Fibroblast of skin of right quadriceps (primary cell): ENCODE measurements at regions not wholly inside any gene's neighbourhood (a gene's known extent, or its start where the extent isn't known, plus 50 kb on each side); places are given as distances from the start of the nearest gene placed in this dataset.
"Not testable (repeated sequence)": the region's sequence is repeated elsewhere in the genome, so short reads cannot be mapped to it uniquely, and the experiment has no call there.

Experiments
- DNase-seq: peaks from one replicate; pipeline ENCODE4 v3.0.0-alpha.2; 2013

DNA sequence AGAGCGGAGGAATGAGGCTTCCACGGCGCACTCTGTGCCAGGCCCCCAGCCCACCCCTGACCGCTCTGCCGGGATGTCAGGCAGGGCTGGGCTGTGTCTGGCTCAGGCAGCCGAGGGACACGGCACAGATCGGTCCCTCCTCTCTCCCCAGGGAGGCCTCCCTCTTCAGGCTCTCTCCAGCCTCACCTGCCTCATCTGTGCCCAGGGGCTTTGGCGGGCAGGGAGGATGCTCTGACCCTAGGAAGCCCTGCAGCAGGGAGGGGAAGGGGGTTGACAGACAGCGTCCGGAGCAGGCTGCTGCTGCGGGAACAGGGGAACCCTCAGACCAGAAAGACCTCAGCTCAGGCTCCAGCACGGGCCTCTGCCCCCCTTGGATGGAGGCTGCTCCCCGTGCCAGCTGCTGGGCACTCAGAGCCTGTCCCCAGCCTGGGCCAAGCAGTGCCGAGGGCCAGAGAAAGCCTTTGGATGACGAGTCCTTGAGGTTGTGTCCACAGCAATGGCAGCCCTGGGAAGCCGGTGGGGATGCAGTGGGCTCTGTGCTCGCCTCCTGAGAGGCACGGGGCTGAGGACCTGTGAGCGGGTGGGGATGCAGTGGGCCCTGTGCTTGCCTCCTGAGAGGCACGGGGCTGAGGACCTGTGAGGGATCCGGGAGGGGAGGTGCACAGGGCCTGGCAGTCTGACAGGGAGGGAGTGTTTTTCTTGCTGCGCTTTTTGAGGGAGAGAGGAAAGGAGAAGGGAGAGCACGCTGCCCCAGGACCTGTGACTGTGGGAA, 66.9 kb downstream of the FOXL3 start:
- no peak for DNase-seq

DNA sequence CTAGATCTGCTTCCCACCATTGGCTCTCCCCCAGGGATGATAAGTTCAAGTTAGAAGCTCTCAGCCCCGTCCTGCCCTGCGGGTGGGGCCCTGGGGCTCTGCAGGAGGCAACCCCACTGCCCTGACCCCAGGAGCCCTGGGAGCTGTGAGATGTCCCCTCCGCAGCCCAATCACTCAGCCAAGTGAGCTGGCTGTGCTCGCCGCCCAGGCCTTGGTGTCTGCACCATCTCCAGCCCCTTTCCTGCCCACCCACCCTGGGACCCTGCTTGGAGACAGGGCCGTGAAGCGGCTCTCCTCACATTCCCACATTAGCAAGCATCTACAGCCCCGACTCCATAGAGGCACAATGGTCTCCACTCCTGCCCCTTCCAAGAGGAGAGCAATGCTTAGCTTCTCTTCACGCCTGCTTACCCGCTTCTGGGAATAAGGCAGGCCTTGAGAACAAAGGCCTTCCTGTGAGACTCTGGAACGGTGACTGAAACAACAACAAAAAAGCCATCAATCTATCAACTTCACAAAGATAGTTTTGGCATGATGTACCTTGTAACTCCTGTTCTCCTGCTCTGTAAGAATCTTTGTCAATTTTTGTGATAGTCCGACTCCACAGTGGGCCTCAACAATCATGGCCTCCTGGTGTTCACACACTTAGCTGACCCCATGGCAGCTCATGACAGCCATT, 67.7 kb downstream of the FOXL3 start:
- DNase-seq: no peak

DNA sequence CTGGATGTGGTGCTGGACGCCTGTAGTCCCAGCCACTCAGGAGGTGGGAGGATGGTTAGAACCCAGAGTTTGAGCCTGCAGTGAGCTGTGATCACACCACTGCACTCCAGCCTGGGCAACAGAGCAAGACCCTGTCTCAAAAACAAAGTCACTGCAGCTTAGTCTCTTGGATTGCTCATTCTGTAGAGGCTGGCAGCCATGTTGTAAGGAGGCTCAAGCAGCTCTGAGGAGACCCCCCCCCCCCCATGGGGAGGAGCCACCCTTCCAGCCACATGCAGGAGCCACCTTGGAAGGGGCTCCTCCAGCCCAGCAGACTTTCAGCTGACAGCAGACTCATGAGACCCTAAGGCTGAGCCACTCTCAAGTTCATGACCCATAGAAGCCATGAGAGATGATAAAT, 68.4 kb downstream of the FOXL3 start:
- no peak for DNase-seq

DNA sequence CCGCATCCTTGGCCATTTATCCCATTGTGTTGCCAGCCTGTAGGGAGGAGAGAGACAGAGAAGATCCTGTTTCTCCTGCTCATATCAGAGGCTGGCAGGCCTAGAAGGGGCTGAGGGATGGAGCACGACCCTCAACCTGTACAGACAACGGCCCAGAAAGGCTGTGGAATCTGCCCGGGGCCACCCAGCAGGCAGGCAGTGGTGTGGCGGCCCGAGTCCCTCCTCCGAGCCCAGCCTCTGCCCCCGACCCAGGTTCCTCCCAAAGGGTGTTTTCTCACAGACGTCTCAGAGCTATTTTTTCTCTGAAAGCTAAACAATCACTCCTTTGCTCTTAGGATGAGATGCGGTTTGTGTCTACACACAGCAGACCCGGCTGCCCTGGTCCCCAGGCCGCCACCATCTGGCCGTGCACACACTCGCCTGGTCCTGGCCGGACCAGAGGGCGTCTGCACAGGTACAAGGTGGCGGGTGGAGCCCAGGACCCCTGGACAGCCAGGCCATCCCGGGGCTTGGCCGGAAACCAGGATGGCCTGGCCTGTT, 69.3 kb downstream of the FOXL3 start:
- no peak for DNase-seq

DNA sequence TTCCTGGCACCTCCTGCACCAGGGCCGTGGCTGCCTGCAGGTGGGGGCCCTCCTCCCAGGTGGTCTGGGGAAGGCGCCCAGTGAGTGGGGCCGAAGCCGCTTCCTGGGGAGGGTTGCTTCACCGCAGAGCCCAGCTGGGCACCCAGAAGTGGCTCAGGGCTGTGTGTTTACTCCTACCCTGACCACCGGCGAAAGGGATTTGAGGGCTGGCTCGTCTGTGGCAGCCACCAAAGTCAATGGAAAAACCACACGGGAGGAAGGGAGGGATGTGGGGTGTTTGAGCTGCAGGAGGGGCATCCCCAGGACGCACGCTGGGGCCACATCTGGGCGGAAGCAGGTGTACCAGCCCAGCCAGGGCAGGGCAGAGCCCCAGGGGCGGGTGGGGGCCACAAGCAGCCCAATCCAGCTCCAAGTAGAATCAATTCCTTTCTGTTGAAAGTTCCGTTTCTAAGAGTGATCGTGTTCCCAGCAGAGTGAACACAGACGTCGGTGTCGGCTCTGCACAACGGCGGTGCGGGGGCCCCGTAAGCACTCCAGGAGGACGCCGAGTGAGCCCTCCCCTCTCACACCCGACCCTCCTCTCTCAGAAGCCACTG, 69.9 kb downstream of the FOXL3 start:
- no peak for DNase-seq

DNA sequence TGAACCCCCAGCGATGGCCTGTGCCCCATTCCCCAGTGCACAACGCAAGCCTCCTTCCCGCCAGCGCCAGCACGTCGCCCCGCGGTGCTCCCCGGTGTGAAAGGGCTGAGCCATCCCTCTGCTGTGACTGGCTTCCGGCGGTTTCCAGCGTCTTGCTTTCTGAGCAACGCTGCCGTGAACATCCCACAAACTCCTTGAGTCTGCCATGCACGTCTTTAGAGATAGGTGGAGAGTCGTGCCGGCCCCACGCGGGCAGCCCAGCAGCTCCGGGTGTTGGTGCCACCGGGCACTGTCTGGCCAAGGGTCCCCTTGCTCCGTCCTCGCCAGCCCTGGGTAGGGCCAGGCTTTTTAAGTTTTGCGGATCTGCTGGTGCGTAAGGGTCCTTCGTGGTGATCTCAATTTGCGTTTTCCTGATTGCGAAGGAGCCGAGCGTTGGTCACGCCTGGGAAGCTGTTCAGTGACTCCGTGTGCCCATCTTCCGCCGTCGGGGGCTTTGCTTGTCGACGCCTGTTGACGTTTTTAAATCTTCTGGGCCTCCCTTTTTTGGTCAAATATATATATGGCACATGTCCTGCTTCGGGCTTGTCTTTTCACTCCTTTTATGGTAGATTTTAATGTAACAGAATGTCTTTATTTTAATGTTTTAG, 70.6 kb downstream of the FOXL3 start:
- no peak for DNase-seq

DNA sequence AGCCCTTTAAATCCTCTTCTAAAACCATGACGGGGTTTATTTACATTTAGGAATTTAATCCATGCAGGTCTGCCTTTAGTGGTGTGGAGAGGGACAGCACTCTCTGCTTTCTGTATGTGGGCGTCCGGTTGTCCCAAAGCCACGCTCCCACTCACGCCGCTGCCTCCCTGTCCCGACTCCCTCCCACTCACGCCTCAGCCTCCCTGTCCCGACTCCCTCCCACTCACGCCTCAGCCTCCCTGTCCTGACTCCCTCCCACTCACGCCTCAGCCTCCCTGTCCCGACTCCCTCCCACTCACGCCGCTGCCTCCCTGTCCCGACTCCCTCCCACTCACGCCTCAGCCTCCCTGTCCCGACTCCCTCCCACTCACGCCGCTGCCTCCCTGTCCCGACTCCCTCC, 71.2 kb downstream of the FOXL3 start:
- DNase-seq: not testable (repeated sequence)

DNA sequence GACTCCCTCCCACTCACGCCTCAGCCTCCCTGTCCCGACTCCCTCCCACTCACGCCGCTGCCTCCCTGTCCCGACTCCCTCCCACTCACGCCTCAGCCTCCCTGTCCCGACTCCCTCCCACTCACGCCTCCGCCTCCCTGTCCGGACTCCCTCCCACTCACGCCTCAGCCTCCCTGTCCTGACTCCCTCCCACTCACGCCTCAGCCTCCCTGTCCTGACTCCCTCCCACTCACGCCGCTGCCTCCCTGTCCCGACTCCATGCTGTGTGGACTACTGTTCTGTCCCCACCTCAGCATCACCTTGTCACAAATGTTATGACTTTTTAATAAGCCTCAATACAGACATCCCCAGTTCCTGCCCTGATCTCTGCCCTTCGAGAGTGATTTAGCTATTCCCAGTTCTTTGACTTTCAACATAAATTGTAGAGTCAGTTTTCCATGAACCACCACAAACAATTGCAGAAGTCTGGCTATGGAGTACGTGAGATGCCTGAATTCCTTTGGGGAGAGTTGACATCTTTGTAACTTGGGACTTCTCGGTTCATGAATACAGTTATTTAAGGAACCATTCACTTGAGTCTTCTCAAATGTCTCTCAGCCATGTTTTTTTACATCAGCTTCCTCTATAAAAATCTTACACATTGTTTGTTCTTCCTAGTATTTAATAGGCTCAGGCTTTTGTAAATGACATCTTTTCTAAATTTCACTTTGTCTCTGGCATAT, 71.9 kb downstream of the FOXL3 start:
- DNase-seq: no peak

DNA sequence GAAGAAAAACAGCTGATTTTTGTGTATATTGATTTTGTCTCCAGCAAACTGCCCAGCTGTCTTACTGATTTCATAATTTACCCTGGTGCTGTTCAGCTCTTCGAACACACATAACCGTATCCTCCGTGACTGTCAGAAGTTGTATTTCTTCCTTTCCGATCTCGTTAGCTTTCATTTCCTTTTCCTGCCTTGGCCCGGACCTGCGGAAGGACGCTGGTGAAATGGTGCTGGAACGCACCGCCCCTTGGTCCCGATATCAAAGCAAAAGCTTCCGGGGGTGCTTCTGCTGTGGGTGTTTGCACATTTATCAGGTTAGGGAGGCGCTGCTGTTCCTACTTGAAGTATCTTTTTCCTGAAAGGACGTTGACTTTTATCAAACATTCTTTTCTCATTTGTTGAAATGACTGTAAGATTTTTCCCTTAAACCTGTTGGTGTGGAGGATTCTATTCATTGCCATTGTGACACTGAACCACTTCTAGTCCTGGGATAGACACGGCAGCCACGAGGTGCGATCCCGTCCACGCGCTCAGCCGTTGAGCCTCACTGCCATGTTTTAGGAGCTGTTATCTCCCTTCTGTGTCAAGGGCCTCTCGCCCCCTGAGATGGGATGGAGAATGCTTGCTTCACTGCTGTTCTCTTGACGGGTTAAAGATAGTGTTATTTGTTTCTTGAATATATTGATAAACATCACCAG, 72.6 kb downstream of the FOXL3 start:
- DNase-seq: no peak

DNA sequence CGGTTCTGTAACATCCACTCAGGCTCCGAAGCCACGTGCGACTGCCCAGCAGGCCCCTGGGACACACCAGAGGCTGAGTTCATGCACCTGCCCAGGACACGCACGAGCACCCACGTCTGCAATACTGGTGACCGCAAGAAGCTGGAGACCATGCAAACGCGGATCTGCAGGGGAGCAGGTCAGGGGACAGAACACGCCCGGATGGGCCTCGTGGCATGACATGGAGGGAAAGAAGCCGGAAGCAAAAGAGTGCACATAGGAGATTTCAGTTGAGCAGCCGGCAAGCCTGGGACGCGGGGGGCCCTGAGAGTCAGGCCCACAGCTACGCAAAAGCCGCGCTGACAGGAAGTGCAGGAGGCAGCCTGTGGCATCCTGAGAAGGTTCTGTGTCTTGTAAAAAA, 73.7 kb downstream of the FOXL3 start:
- DNase-seq: no peak

DNA sequence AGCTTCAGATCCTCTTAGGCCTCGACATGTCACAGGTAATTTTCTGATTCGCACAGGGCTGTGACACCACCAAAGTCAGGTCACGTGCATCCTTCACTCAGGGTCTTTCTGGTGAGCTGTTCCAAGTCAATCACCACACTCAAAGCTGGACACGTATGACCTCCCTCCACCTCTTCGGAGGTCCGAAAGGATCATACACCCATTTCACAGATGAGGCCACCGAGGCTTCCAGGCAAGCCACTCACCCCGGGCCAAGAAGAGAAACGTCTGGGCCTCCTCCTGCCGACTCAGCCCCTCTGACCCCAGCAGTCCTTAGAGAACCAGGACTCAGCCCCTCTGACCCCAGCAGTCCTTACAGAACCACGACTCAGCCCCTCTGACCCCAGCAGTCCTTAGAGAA, 74.6 kb downstream of the FOXL3 start:
- no peak for DNase-seq

DNA sequence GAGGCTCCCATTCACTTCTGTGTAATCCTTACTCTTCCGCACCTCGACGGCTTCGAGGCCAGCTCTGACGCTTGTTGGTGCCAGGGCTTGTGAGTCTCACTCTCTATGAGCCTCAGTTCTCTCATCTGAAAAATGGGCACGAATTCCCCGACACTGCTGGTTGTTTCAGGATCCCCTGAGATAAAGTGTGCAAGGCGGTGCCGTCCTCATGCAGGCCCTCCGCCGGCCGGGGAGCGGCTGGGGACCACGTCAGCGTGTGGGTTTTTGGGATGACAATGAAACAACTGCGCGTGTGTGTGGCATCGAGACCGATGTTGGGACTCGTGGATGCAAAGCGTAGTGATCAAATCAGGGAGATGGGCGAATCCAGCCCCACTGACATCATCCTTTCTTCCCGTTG, 75.6 kb downstream of the FOXL3 start:
- no peak for DNase-seq

DNA sequence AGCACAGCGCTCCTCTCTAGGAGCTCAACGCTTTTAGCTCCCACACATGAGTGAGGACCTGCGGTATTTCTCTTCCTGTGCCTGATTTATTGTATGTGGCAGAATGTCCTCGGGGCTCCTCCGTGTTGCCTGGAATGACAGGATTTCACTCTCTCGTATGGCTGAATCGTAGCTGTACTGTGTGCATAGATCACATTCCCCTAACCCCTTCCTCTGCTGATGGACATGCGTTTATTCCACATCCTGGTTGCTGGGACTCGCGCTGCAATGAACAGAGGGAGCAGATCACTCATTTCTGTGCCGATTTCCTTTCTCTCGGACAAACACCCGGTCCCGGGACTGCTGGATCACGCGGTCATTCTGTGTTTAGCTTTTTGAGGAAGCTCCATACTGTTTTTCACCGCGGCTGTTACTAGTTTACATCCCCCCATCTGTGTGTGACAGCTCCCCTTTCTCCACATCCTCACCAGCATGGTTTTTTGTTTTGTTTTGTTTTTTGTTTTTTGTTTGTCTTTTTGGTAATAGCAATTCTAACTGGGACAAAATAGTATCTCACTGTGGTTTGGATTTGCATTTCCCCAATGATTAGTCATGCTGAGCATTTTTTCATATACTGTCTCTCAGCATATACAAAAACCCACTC, 76.3 kb downstream of the FOXL3 start:
- DNase-seq: peak; percentile 24

DNA sequence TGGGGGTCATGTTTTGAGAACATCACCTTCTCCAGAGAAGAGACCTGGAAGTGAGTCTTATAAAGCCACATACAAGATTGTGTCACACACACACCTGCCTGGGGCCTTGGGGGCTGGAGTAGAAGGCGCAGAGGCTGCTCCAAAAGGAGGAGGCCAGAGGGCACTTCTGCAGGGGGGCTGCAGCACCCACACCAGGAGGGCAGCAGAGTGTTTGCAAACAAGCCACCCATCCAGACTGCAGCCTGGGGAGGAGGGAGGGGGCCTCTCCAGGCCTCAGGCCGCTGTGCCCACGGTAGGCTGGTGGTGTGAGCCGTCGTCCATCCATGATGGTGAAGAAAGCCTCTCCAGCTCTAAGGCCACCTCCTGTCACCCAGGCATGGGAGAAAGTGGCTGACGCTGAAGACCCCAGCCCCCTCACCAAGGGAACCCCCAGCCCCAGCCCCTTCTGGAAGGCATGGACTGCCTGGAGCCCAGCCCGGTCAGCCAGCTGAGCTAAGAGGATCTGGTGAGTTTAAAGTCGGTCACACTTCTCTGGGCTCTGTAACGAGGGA, 77.5 kb downstream of the FOXL3 start:
- DNase-seq: no peak

DNA sequence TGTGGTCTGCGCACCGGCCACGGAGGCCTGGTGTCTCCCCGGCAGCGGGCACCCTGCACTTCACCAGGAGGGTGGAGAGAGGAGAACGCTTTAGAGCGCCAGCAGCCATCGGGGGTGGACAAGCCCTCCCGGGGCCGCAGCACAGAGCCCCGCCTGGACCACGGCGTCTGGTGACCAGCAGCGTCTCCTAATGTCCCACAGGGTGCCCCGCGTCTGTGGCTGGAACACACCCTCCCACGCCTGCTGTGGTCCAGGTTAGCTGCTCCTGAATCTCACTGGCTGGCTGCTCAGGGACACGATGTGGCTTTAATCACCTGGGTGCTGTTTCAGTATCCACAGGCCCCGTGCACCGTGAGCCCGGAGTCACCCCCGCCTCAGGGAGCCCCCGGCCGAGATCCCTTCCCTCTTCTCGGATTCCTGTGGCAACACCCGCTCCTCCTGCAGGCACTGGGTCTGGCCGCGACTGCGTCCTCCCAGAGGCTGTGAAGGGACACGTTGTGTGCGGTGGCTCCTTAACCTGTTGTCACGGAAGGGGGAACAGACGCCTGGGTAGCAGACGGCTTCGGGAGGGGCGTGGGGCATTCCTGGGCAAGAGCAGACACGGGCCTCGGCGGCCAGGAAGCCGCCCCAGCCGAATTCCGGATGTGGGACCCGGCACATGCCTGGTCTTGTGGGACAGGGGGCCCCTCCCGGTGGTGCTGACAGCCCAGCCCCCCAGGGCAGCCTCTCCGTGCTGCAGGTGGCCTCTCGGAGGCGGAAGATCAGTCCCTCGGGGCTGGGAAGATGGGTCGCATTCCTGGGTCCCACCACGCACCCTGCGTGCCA, 78.9 kb downstream of the FOXL3 start:
- DNase-seq: no peak

DNA sequence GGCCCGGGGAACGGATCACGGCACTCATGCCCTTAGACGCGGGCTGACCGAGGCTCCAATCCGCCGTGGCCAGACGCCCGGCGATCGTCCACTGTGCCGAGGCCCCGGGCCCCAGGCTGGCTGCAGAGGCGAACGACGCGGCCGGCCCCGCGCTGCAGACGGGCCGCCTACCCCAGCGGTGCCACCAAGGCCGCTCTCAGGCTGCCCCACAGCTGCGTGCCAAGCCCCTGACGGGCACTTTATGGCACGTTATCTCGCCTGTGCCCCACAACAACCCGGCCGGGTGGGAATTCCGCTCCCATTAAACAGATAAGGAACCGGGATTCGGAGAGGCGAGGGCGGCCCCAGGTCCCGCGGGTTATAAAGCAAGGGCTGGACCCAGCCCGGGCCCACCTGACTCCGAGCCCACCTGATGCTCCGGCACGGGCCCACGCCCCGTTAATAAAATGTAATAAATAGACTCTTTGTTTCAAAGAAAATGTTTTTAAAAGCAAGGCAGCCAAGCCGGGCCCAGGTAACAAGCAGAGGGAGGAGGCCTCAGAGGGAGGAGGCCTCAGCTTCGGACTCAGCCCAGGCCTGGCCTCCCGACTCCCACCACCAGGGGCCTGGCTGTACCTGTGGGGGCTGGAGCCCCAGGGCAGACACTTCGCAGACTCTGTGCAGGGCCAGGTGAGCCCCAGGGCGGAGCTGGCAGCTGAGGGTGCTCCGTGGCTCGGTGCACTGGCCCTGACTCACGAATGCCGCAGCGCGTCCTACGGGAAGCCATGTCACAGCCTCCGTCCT, 79.7 kb downstream of the FOXL3 start:
- no peak for DNase-seq

DNA sequence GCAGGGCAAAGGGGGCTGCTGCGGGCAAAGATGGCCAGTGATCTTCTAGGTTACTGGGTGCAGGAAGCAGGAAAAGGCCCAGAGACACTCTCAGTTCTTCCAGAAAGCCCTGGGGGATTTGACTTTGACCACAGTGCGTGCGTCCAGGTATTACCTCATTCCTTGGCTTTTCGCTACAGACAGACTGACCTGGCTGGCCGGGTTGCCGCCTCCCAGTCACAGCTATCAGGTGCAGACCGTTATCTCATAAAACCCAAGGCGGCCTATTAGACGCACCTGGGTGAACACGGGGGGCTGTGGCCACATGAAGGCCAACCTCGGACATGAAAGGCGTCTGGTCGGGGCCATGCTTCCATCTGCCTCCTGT, 80.3 kb downstream of the FOXL3 start:
- no peak for DNase-seq

DNA sequence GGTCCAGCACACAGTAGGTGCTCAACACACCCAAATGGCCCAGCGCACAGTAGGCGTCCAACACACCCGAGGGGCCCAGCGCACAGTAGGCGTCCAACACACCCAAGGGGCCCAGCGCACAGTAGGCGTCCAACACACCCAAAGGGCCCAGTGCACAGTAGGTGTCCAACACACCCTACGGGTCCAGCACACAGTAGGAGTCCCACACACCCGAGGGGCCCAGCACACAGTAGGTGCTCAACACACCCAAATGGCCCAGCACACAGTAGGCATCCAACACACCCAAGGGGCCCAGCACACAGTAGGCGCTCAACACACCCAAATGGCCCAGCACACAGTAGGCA, 80.8 kb downstream of the FOXL3 start:
- no peak for DNase-seq

DNA sequence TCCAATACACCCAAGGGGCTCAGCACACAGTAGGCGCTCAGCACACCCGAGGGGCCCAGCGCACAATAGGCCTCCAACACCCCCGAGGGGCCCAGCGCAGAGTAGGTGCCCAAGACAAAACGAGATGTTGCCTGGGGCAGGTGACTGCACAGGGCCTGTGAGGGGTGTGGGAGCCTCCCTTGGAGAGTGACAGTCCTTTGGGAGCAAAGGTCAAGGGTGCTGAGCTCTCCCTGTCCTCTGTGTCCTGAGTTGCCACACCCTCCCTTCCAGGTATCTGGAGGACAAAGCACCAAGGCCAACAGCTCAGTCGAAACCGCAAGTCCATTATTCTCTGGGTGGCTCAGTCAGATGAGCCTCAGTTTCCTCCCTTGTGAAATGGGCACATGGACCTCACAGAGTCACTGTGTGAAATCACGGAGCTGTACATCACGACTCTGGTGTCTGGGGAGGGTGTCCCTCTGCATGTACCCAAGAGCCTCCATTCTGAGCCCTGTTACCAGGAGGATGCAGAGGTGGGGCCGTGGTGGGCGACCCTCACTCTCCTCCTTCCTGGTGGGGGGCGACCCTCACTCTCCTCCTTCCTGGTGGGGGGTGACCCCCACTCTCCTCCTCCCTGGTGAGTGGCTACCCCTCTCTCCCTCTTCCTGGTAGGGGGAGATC, 81.3 kb downstream of the FOXL3 start:
- DNase-seq: no peak
